SJCRH30 (cell line): ENCODE measurements at regions not wholly inside any gene's neighbourhood (a gene's known extent, or its start where the extent isn't known, plus 50 kb on each side); places are given as distances from the start of the nearest gene placed in this dataset.
A peak's percentile ranks its signal among the peaks of the same experiment; 100 is the strongest.
"Not testable (repeated sequence)": the region's sequence is repeated elsewhere in the genome, so short reads cannot be mapped to it uniquely, and the experiment has no call there.

Experiments used
- DNase-seq, 2 experiments: peaks; one replicate each; pipeline ENCODE4 v3.0.0-alpha.2; 2015 to 2020
- H3K27ac ChIP-seq: fragments of 250-450 bp; sonication (Bioruptor Pico); 2 replicates; pipeline ENCODE4 v1.5.1; 2020; ENCODE audit warnings: mild to moderate bottlenecking, moderate library complexity
- H3K27me3 ChIP-seq: fragments of 250-450 bp; sonication (Bioruptor Pico); 2 replicates; pipeline ENCODE4 v1.5.1; 2020; ENCODE audit warnings: mild to moderate bottlenecking, moderate library complexity
- H3K36me3 ChIP-seq: fragments of 250-450 bp; sonication (Bioruptor Pico); 2 replicates; pipeline ENCODE4 v1.5.1; 2020; ENCODE audit warnings: mild to moderate bottlenecking, moderate library complexity
- H3K4me1 ChIP-seq: fragments of 250-450 bp; sonication (Bioruptor Pico); 2 replicates; pipeline ENCODE4 v1.5.1; 2020; ENCODE audit warnings: mild to moderate bottlenecking, moderate library complexity
- H3K4me3 ChIP-seq: fragments of 250-450 bp; sonication (Bioruptor Pico); 2 replicates; pipeline ENCODE4 v1.5.1; 2020; ENCODE audit warnings: mild to moderate bottlenecking, moderate library complexity
- H3K9me3 ChIP-seq: fragments of 250-450 bp; sonication (Bioruptor Pico); replicated peaks from 2 replicates; pipeline ENCODE4 v1.5.1; 2020; ENCODE audit warnings: mild to moderate bottlenecking, moderate library complexity

DNA sequence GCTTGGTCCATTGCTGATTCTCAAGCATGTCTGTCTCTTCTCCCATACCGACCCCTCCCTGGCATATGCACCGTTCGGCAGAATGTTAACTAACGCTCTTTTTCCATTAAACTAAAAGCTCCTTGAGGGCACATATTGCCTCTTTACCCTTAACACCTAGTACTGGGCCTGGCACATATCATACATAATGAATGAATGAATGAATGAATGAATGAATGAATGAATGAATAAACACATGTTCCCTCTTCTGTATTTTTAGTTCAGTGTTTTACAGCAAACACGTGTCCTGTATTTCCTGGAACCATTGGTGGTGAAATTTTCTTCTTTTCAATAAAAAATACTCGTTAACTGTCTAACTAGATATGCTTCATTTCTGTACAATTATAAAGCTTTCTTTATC, 174.4 kb upstream of the DTNBP1 start:
- Histone ChIP-seq H3K9me3 (no peaks in the 10 kb centered on the region), H3K27me3 (no peaks in the 10 kb centered on the region), H3K4me1 (no peaks in the 10 kb centered on the region), H3K4me3 (no peak overlapping the region), H3K27ac (no peak overlapping the region), H3K36me3 (no peaks in the 10 kb centered on the region)
- no peak for DNase-seq

DNA sequence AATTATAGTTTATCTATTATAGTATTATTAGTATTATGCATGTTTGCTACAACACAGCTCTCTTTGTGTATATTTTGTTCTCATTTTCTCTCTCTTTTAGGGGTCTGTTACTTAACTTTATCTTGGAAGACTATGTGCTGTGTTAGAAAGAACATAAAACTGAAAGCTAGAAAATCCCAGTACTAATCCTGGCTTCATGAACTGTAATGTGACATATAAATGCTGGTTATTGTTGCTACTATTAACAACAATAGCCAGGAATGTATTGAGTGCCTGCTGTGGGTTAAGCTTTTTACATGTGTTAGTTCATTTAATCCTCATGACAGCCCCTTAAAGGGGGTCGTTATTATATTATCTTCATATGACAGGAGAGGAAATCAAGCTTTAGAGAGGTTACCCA, 170.0 kb upstream of the DTNBP1 start:
- Histone ChIP-seq H3K9me3 (no peaks in the 10 kb centered on the region), H3K27me3 (no peaks in the 10 kb centered on the region), H3K36me3 (no peaks in the 10 kb centered on the region), H3K4me1 (no peaks in the 10 kb centered on the region), H3K4me3 (no peak overlapping the region), H3K27ac (no peak overlapping the region)
- no peak for DNase-seq

DNA sequence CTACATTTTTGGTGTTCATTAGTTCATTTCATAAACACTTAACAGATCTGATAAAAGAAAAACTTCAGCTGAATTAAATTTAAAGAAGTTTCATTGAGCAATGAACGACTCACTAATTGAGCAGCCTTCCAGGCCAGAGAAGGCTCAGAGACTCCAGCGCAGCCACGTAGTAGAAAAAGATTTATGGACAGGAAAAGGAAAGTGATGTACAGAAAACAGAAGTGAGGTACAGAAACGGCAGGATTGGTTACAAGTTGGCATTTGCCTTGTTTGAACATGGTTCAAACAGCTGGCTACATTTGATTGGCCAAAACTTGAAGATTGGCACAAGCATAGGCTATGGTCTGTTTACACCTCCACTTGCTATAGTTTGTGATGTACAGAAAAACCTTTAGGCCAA, 166.3 kb upstream of the DTNBP1 start:
- Histone ChIP-seq H3K36me3 (no peaks in the 10 kb centered on the region), H3K4me3 (no peak overlapping the region), H3K9me3 (no peaks in the 10 kb centered on the region), H3K27ac (no peak overlapping the region), H3K27me3 (no peaks in the 10 kb centered on the region), H3K4me1 (no peaks in the 10 kb centered on the region)
- no peak for DNase-seq

DNA sequence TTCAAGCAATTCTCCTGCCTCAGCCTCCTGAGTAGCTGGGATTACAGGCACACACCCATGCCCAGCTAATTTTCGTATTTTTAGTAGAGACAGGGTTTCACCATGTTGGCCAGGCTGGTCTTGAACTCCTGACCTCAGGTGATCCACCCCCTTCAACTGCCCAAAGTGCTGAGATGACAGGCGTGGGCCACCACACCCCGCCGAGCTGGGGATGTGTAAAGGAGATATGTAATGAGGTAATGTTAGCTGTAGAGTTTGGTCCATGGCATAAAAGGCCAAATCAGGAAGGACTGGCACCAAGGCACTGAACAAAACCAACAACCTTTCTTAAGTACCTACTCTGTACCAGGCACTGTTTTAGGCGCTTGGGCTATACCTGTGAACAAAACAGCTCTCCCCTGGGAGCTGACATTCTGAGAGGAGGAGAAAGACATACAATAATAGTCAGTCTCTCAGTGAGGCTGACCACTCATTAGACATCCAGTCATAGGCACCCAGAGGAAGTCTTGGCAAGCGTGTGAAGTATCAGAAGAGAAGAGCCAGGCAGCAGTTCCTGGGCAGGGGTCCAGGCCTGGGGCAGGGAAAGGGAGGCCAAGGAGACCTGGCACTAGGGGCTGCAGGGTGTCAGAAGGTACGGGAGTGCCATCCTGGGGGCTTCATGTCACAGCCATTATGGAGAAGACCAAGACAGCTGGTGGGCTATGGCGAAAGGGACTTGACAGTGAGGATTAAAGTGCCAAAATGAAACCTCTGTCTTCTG, 164.8 kb upstream of the DTNBP1 start:
- Histone ChIP-seq H3K27me3 (no peaks in the 10 kb centered on the region), H3K4me1 (no peaks in the 10 kb centered on the region)
- no peak for DNase-seq

DNA sequence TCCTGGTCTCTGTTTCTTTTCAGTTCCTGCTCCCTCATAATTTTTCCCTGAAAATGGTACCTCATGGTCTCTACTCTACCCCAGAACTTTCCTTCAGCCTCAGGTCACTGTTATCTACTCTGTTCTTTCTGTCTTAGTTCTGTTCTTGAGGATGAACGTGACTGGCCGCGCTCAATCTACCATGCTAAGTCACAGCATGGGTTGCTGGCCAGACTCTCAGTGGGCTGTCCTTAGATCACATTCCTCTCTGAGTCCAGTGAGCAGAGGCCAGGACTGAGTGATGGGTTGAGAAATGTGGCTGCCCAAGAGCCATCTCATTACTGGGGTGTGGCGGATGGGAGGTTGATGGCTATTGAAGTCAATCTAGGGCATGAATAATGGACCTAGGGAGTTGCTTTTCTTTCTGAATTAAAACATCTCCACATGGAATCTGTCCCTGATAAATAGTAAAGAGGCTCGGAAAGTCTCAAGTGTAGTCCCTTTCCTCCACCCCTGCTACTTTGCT, 164.0 kb upstream of the DTNBP1 start:
- Histone ChIP-seq H3K36me3 (no peaks in the 10 kb centered on the region), H3K27me3 (no peaks in the 10 kb centered on the region), H3K9me3 (no peaks in the 10 kb centered on the region), H3K27ac (no peak overlapping the region), H3K4me1 (no peaks in the 10 kb centered on the region), H3K4me3 (no peak overlapping the region)
- no peak for DNase-seq

More for the DNA sequence above, 164.8 kb upstream of the DTNBP1 start:
- Histone ChIP-seq H3K4me3 (no peak overlapping the region), H3K9me3 (no peaks in the 10 kb centered on the region), H3K27ac (no peak overlapping the region), H3K36me3 (no peaks in the 10 kb centered on the region)

DNA sequence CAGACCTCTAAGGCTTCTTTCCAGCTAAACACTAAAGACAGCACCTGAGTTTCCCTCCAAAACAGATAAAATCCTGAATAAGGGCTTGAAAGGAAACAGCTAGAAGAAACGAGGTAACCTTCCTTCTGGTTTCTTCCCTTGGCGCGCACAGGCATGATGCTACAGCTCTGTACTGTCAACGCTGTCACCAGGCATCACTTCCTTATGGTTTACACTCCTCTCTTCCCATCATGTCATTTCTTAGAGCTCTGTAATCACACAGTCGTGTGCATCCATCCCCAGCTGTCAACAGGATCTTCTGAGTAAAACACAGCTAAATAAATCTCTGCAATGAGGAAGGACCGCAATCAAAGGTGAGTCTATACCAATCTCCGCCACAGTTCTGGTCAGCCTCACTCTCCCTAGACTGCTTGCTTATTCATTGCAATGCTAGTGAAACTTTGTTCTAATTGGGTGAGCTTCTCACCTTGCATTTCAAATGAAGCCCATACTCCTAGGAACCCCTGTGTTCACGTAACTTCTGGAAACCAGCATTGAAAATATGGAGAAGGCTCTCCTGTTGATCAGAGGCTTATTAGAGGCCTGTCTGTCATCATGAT, 162.6 kb upstream of the DTNBP1 start:
- Histone ChIP-seq H3K9me3 (no peaks in the 10 kb centered on the region), H3K27me3 (no peaks in the 10 kb centered on the region), H3K27ac (no peak overlapping the region), H3K36me3 (no peaks in the 10 kb centered on the region), H3K4me3 (no peak overlapping the region), H3K4me1 (no peaks in the 10 kb centered on the region)
- no peak for DNase-seq

DNA sequence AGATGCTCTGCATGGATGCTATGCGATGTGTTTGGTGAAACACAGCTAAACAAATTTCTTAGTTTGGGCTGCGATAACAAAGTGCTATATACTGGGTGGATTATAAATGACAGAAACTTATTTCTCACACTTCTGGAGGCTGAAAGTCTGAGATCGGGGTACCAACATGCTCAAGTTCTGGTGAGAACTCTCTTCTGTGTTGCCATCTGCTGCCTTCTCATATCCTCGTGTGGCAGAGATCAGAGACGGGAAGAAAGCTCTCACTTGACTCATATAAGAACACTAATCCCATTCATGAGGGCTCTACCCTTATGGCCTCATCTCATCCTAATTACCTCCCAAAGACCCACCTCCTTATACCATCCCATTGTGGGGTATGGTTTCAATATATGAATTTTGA, 162.0 kb upstream of the DTNBP1 start:
- H3K27ac ChIP-seq, result no peak overlapping the region
- no peak overlapping the region for H3K4me3 ChIP-seq
- no peaks in the 10 kb centered on the region for H3K4me1 ChIP-seq
- no peaks in the 10 kb centered on the region for H3K9me3 ChIP-seq
- peak in 1 of 2 experiments; percentile 6 for DNase-seq
- H3K27me3 ChIP-seq, result no peaks in the 10 kb centered on the region
- no peaks in the 10 kb centered on the region for H3K36me3 ChIP-seq

DNA sequence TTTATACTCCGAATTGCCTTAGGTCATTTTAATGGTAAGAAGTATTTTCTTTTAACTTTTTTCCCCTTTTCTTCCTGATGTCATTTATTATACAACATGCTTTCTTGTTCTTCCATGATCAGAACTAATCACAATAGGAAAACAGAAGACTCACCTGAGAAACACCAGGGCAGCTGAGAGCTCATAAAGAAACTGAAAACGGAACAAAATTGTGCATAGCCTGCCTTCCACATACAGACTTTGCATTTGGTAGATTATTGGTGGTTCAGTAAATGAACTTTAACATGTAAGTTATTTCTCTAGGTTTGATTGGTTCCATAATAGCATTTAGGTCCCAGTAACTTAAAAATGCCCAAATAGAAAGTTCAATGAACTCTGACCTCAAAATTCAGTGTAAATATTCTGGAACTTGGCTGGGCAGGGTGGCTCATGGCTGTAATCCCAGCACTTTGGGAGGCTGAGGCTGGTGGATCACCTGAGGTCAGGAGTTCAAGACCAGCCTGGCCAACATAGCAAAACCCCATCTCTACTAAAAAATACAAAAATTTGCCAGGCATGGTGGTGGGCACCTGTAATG, 161.1 kb upstream of the DTNBP1 start:
- H3K27me3 ChIP-seq, result no peaks in the 10 kb centered on the region
- no peaks in the 10 kb centered on the region for H3K36me3 ChIP-seq
- DNase-seq, result no peak
- H3K4me1 ChIP-seq, result no peaks in the 10 kb centered on the region
- no peaks in the 10 kb centered on the region for H3K9me3 ChIP-seq
- no peak overlapping the region for H3K4me3 ChIP-seq
- H3K27ac ChIP-seq, result no peak overlapping the region

DNA sequence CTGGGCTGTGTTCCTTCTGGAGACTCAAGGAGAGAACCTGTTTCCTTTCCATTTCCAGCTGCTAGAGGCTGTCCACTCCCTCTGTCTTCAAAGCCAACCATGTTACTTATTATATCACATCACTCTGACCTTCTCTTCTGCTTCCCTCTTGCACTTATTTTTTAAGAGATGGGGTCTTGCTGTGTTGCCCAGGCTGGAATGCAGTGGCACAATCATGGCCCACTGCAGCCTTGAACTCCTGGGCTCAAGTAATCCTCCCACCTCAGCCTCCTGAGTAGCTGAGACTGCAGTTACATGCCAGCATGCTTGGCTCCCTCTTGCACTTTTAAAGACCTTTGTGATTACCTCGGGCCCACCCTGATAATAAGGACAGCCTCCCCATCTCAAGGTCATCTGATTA, 160.0 kb upstream of the DTNBP1 start:
- H3K9me3 ChIP-seq, result no peaks in the 10 kb centered on the region
- H3K27me3 ChIP-seq, result no peaks in the 10 kb centered on the region
- no peaks in the 10 kb centered on the region for H3K4me1 ChIP-seq
- H3K27ac ChIP-seq, result no peak overlapping the region
- H3K4me3 ChIP-seq, result no peak overlapping the region
- no peak for DNase-seq
- no peaks in the 10 kb centered on the region for H3K36me3 ChIP-seq

DNA sequence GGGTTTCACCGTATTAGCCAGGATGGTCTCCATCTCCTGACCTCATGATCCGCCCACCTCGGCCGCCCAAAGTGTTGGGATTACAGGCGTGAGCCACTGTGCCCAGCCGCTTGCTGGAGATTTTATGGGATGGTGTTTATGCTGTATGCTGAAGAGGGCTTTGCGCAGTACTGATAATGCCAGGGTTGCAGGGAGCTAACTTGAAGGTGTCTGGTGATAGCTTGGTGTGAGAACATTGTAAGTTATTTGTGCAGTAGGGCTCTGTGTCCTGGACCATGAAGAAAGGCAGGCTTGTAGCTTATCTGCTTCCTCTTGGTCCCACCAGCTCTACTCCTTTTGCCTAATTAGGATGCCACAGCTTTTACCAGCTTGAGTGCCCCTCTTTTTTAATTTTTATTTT, 157.0 kb upstream of the DTNBP1 start:
- H3K36me3 ChIP-seq, result no peaks in the 10 kb centered on the region
- no peaks in the 10 kb centered on the region for H3K4me1 ChIP-seq
- H3K4me3 ChIP-seq, result no peak overlapping the region
- H3K27me3 ChIP-seq, result no peaks in the 10 kb centered on the region
- H3K27ac ChIP-seq, result no peak overlapping the region
- no peak for DNase-seq
- H3K9me3 ChIP-seq, result no peaks in the 10 kb centered on the region

DNA sequence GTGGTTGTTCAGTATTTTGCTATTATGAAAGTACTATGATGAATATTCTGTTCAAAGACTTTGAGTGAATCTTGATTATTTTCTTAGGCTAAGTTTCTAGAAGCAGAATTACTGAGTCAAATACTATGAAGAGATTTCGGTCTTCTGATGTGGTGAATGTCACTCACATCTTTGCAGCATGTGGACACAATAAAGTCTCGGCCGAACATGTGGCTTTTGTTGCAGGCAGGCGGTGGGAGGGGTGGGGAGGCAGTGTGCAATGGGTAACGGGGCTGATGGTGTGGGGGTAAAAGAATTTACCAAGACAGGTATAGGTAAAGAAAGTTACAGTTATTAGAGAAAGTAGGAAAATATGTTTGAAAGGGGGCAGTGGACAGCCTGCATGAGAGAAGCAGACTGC, 156.4 kb upstream of the DTNBP1 start:
- H3K9me3 ChIP-seq, result no peaks in the 10 kb centered on the region
- DNase-seq, result no peak
- no peaks in the 10 kb centered on the region for H3K27me3 ChIP-seq
- H3K4me1 ChIP-seq, result no peaks in the 10 kb centered on the region
- no peak overlapping the region for H3K4me3 ChIP-seq
- H3K36me3 ChIP-seq, result no peaks in the 10 kb centered on the region
- no peak overlapping the region for H3K27ac ChIP-seq

DNA sequence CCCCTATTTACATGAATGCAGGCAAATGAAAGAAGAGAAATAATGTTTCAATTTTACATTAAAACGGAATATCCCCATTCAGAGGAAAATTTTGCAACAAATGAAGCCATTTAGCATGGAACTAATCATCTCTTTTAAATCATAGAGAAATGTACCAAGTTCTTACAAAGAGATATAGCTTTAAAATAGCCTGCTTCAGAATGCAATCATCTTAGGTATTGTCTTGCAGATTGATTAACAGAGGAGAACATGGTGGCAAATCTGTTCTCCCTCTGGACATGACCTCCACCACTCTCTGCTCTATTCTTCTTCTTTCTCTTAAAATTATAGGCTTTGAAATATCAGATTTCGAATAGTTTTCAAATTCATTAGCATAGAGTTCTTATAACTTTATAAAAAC, 155.7 kb upstream of the DTNBP1 start:
- H3K4me1 ChIP-seq, result no peaks in the 10 kb centered on the region
- H3K9me3 ChIP-seq, result no peaks in the 10 kb centered on the region
- no peak overlapping the region for H3K27ac ChIP-seq
- no peak overlapping the region for H3K4me3 ChIP-seq
- H3K36me3 ChIP-seq, result no peaks in the 10 kb centered on the region
- no peak for DNase-seq
- H3K27me3 ChIP-seq, result no peaks in the 10 kb centered on the region

DNA sequence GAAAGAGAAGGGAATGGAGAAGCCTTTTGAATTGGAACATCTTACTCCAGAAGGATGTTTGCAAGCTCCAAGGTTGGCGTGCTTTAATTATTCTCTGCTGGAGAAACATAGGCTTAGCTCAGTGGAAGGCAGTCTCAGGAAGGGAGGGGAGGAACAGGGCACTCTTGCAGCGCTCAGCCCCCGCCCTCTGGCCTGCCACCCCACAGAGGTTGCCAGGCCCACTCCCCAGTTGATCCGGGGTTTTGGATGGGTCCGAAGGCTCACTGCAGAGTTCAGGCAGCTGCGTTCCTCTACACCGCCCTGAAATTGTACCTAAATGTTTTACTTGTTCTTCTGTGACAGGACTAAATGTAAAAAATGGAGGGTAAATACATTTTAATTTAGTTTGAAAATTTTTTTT, 155.2 kb upstream of the DTNBP1 start:
- H3K4me1 ChIP-seq, result no peaks in the 10 kb centered on the region
- no peaks in the 10 kb centered on the region for H3K9me3 ChIP-seq
- no peak overlapping the region for H3K27ac ChIP-seq
- no peak overlapping the region for H3K4me3 ChIP-seq
- no peaks in the 10 kb centered on the region for H3K36me3 ChIP-seq
- H3K27me3 ChIP-seq, result no peaks in the 10 kb centered on the region
- no peak for DNase-seq

DNA sequence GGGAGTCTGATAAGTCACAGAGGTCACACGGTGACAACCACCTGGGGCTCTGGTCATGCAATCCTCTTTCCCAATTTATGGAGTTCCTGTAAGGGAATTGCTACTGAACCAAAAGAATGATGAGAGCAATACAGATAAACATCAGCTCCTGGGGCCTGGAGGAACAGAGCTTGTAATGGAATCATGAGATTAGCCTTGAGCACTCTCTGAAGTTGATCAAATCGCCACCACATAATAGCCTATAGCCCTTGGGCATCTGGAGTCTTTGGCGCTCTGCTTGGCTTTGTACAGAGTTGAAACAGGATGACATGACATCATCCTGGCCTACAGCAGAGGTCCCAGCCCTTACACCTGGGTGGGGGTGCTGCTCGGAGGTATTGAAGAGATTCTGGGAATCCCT, 154.3 kb upstream of the DTNBP1 start:
- Histone ChIP-seq H3K4me1 (no peaks in the 10 kb centered on the region), H3K27me3 (no peaks in the 10 kb centered on the region), H3K27ac (no peak overlapping the region), H3K36me3 (no peaks in the 10 kb centered on the region), H3K9me3 (no peaks in the 10 kb centered on the region), H3K4me3 (no peak overlapping the region)
- DNase-seq, result no peak

DNA sequence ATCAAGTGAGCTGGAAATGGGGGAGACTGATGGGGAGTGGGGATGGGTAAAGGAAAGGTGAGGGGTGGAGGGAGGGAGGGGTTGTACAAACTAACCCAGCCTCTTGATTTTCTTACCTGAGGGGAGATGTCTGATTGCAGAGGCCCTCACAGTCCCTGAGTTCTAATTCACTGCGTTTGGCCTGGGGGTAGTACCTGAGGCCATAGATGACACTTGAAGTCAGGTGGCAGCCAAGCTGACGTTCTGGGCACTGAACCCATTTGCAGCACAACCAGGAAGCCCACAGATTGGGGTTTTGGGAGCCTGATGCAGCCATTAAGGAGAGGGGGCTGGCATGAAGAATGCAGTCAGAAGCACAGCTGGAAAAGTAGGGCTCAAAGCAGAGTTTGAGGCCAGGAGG, 153.8 kb upstream of the DTNBP1 start:
- no peaks in the 10 kb centered on the region for H3K27me3 ChIP-seq
- no peaks in the 10 kb centered on the region for H3K36me3 ChIP-seq
- H3K4me1 ChIP-seq, result no peaks in the 10 kb centered on the region
- H3K4me3 ChIP-seq, result no peak overlapping the region
- no peak for DNase-seq
- H3K9me3 ChIP-seq, result no peaks in the 10 kb centered on the region
- no peak overlapping the region for H3K27ac ChIP-seq

DNA sequence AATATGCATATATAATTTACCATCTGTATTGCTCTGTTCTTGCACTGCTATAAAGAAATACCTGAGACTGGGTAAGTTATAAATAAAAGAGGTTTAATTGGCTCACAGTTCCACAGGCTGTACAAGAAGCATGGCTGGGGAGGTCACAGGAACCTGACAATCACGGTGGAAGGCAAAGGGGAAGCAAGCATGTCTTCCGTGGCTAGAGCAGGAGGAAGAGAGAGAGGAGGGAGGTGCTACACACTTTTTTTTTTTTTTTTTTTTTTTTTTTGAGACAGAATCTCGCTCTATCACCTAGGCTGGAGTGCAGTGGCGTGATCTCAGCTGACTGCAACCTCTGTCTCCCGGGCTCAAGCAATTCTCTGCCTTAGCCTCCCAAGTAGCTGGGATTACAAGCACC, 150.9 kb upstream of the DTNBP1 start:
- not testable (repeated sequence) for H3K4me3 ChIP-seq, H3K27me3 ChIP-seq, H3K9me3 ChIP-seq, DNase-seq, H3K27ac ChIP-seq, H3K36me3 ChIP-seq, H3K4me1 ChIP-seq
